Stimulated activated naive CD4-positive, alpha-beta T cell (primary cell): ENCODE measurements at regions not wholly inside any gene's neighbourhood (a gene's known extent, or its start where the extent isn't known, plus 50 kb on each side); places are given as distances from the start of the nearest gene placed in this dataset.
"Not testable (repeated sequence)": the region's sequence is repeated elsewhere in the genome, so short reads cannot be mapped to it uniquely, and the experiment has no call there.

Source experiments
- DNase-seq, 6 experiments: peaks; one replicate each; lab custom pipeline; 2025; lab: John Stamatoyannopoulos, UW

DNA sequence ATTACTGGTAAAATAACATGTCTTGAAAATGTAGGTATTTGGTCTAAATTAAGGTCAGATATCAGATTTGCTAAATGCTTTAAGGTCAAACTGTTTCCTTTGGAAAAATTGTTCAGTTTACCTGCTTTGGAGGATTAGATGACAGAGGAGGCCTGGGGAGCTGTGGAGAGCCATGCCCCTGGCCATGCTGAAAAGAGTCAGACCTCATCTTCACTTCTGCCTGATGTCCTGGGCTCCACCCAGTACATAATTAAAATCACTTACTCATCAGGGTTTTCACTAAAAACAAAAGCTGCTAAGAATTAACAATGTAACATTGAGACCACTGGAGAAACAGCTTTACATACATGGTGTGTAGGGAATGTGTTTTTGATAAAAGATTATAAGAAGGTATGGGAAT lies 60.8 kb upstream of the UNC93A start:
- no peak for DNase-seq

DNA sequence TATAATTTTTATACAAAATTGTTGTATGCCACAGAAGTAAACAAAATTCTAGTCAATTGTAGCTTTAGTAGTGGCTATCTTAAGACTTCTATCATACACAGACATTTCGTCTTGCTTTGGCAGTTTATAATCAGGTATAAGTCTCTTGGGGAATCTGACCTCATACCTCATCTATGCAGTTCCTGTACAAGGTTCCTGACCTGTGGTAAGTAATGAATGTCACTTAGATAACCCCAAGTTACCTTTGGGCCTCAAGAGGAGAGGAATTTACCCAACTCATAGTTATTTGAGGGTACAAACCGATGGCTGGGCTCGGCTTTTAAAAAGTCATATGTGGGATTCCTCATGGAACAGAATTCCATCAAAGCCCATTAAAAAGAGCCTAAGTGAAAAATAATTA lies 58.8 kb upstream of the UNC93A start:
- DNase-seq = no peak

DNA sequence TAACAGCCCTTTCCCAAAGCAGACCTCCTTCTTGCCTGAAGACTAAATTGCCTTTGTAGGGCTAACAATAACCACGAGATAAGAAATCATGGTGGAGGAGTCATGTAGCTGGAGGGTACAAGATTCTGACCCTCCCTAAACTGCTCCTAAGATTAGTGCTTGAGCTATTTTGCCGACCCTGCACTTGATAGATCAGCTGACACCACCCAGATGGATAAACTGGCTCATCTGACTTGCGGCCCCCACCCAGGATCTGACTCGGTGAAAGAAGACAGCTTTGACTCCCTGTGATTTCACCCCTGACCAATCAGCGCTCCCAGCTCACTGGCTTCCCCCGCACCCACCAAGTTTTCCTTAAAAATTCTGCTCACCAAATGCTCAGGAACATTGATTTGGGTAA lies 57.6 kb upstream of the UNC93A start:
- no peak for DNase-seq

DNA sequence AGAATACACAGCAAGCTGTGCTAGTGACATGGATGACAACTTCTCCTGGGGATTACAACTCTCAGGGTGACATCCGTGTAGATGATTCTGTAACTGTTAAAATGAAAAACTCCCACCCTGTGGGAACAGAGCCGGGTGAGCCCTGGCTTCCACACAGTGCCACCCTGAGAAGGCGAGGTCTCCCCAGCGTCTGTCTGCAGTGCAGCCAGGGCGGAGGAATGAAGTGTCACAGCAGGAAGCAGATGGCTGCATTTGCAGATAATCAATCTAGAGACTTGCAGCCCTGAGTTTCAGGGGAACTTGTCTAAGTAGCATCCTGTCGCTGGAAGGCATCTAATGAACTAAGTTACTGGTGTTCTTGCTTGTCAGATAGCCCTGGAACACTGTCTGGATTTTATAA lies 56.5 kb upstream of the UNC93A start:
- DNase-seq = not testable (repeated sequence)

DNA sequence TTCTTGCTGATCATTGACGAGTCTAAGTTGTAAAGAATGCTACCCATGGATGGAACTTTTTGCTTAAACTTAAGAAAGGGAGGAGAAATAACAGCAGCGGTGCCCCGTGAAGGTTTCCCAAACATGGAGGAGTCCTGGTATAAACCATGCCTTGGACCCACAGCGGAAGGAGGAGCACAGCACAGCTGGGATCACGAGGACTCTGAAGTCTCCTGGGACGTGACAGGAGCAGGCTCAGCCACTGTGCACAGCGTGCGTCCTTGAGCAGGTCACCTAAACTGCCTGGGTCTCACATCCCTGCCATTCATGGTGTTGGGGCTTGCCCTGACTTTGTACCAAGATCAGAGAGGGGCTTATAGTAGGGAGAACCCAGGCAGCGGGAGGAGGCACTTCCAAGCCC lies 56.1 kb upstream of the UNC93A start:
- DNase-seq = no peak

DNA sequence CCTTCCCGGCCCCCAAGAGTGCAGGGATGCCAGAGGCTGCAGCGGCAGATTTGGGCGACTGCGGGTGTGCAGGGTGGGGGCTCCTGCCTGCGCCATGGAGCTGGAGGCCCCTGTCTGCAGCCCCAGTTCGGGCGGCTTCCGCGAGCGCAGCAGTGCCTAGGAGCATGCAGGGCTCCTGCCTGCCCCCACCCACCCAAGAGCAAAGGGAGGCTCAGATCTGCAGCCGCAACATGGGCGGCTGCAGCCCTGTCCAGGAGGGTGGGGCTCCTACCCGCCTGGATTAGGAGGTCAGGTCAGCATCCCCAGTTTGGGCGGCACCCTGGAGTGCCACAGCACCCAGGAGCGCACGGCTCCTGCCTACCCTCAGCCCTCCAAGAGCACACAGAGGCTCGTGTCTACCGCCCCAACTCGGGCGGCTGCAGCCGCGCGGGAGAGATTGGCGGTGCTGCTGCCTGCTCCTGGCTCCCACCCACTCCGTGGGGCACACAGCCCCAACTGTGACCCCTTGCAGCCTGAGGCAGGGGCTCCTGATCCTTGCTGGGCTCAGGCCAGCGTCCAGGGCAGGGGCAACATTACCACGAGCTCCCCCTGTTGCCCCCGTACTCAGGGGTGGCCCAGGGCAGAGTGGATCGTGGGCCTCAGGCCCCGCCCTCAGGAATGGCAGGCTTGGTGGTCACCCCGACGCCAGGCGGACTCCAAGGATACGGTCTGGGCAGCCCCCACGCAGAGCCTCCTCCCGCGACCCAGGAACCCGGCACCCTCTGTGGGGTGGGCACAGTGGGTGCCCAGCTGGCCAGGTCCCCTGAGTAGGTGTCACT lies 55.5 kb upstream of the UNC93A start:
- no peak for DNase-seq

DNA sequence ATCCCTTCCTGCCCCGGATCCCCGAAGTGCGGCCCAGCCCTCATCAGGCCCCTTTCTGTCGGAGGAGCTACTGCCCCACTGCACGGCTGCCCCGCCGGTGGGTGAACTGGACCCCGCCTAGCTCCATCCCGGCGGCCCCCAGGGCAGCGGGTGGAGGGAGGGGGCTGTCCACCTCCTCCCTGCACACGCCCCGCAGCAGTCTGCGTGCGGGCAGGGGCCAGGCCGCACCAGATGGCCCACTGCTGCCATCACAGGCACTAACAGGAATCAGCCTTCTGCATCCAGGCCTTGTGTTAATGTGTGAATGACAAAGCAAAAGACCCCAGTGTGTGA lies 54.9 kb upstream of the UNC93A start:
- DNase-seq = no peak

DNA sequence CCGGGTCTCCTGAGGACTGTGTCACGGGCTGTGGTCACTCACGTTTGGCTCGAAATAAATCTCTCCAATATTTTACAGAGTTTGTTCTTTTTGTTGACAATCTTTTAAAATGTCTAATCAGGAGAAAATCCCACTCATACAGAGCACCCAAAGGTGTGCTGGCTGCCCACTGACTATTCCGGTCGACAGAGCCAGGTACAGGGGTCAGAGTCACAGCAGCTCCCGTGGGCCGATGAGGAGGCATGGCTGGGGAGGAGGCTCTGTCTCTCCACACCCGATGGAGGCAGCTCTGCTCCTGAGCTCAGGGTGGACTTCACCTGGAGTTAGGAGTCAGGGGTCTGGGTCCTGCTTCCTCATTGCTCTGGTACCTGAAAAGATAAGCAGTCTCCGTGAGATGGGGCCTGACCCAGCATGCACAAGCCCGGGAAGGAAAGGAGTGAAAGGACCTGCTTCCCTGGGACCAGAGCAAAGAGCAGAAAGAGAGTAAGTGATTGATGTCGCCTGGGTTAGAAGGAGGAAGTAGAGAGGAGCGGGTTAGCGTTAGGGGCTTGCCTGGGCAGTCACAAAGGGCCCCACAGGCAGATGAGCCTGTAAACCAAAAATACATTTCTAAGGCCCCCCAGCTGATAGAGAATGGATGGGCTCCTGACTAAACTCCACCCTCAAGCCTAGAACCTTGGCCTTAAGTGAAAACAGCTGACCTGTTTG lies 53.5 kb upstream of the UNC93A start:
- DNase-seq = no peak

DNA sequence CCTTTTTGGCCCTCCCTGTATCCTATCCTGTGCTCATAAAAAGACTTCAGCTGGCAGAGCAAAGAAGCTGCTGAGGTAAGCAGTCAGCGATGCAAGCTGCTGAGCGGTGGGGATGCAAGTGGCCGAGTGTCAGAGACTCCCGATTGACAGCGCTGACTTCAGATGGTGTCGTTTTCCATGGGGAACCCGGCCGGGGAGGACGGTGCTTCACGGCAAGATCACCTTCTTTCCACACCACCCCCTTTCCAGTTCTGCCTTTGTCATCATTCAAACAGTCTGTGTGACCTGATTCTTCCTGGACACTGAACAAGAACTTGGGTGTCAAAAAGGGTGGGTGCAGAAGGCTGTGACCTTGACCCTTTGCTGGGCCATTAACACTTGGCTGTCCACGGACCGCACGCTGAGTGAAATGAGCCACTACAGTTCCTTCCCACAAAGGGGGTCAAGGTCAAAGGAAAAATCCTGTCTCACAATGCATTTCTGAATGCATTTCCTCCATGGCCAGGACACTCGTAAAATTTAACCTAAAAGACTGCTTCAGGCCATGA lies 52.9 kb upstream of the UNC93A start:
- DNase-seq = no peak

DNA sequence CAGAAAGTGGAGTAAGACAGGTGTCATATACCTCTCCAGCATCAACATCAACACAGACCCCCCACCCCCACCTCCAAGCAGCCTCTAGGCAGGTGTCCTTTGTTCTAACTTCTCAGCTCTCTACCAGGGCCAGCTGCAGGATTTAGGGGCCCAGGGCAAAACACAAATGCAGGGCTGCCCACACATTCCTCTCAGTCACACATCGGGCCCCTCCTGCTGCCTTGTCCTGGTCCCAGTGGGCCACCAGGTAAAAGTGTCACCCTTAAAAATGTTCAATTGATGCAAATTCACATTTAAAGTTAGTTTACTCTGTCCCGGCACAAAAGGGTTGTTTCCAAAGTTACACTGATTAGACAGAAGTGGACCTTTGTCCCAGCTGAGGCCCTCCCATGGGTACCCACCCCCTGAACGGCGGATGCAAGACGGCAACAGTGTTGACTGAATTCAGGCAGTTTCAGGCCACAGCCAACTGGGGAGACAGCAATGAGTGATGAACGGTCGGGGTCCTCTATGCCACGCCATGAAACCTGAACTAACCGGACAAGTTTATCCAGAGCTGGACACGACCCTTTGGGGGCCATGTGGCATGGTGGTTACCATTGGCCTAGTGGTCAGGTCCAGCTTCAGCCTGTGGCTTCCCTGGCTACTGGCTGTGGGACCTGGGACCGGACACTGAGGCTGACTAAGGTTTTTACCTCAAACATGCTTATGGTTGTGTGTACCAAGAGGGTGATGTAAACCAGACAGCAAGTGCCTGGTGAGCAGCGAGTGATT lies 52.2 kb upstream of the UNC93A start:
- no peak for DNase-seq

DNA sequence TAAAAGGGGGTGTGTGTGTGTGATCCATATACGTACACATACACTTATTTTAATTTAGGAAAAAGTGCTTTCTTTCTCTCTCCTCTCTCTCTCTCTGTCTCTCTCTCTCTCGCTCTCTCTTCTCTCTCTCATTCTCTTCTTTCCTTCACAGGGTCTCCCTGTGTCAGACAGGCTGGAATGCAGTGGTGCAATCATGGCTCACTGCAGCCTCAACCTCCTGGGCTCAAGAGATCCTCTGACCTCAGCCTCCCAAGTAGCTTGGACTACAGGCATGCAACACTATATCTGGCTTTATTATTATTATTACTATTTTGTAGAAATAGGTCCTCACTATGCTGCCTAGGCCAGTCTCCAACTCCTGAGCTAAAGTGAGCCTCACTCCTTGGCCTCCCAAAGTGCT lies 51.6 kb upstream of the UNC93A start:
- DNase-seq = not testable (repeated sequence)

DNA sequence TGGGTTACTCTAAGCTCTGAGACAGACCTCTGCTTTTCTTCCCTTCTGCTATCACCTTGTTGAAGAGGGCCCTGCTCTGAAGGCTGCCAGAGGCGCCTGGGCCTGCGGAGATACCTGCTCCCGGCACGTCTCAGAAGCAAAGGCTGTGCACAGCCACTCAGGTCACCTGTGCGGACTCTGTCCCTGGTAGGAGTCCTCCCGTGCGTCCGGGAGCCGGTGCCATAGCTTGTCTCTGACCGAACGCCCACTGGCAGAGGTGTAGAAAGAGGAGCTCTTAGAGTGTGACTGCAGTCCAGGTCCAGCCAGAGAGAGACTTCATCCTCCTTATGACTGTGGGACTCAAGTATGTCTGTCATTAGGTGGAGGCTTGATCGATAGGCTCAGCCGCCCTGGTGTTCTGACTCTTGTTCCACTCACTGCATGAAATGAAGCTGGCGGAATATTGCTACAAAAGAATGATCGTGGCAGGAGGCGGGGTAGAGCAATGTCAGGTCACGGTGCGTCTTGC lies 51.0 kb upstream of the UNC93A start:
- DNase-seq = no peak
